HepG2 (cell line): ENCODE measurements at regions not wholly inside any gene's neighbourhood (a gene's known extent, or its start where the extent isn't known, plus 50 kb on each side); places are given as distances from the start of the nearest gene placed in this dataset.
"Not testable (repeated sequence)": the region's sequence is repeated elsewhere in the genome, so short reads cannot be mapped to it uniquely, and the experiment has no call there.

Experiments used
- ATAC-seq: fragments of 200-7000 bp; cut with Tn5 transposase; 3 replicates; pipeline ENCODE4 v1.9.1; 2020; ENCODE audit warnings: mild to moderate bottlenecking, moderate library complexity
- BruUV-seq: library from RNA; stranded (reverse); fragments of 400-500 nt; replicated peaks from 2 replicates; lab custom pipeline; 2021; lab: Mats Ljungman, UMichigan
- CTCF ChIA-PET: fragments of 300-600 bp; formaldehyde crosslinking; extraction: SDS; loops from one replicate; lab custom pipeline; 2021; ENCODE audit warnings: low total read pairs, inconsistent platforms, low intra/inter-chr PET ratio; lab: Yijun Ruan, JAX
- POLR2A ChIA-PET: fragments of 350-600 bp; sonication (Branson Sonifier 250); formaldehyde crosslinking; loops from one replicate; lab custom pipeline; 2020; ENCODE audit warnings: antibody characterized with exemption, inconsistent platforms; lab: Yijun Ruan, JAX
- DNase-seq: peaks from one replicate; pipeline ENCODE4 v3.0.0-alpha.2; 2015; ENCODE audit warnings: low spot score
- FAIRE-seq: peaks from 3 replicates; lab custom pipeline; 2011; peaks lifted over from hg19 to GRCh38; lab: Jason Lieb, UNC
- H2AFZ ChIP-seq: one replicate; pipeline ENCODE4 v1.6.1; 2011; ENCODE audit warnings: low read length, inconsistent platforms
- H3K27ac ChIP-seq: fragments of 300-600 bp; 3 replicates; pipeline ENCODE4 v1.8.0; 2011; ENCODE audit warnings: mixed run types, mild to moderate bottlenecking, mixed read lengths, low read length, inconsistent platforms; ENCODE audit not compliant: insufficient read depth; ENCODE audit errors: extremely low read length
- H3K27me3 ChIP-seq, 2 experiments: fragments of 200-600 bp in 1 of 2; 2 replicates in 1 of 2; 3 replicates in 1 of 2; pipeline versions ENCODE4 v1.6.0 to v1.8.0; 2011; ENCODE audit warnings: low read length in 2 of 2, mild to moderate bottlenecking in 2 of 2, moderate library complexity in 2 of 2, inconsistent platforms in 1 of 2; ENCODE audit not compliant: insufficient read depth in 2 of 2, control insufficient read depth in 1 of 2
- H3K36me3 ChIP-seq, 2 experiments: fragments of 200-600 bp in 1 of 2; replicated peaks in 1 of 2; 2 replicates in 1 of 2; 3 replicates in 1 of 2; pipeline versions ENCODE4 v1.5.1 to v1.8.0; 2011; ENCODE audit warnings: low read length in 2 of 2, inconsistent platforms in 1 of 2; ENCODE audit not compliant: insufficient read depth in 2 of 2, control insufficient read depth in 1 of 2
- H3K4me1 ChIP-seq: 2 replicates; pipeline ENCODE4 v1.5.1; 2012; ENCODE audit warnings: low read length, inconsistent platforms; ENCODE audit not compliant: insufficient read depth
- H3K4me2 ChIP-seq: 2 replicates; pipeline ENCODE4 v1.6.0; 2011; ENCODE audit warnings: low read depth, low read length, inconsistent platforms
- H3K4me3 ChIP-seq, 3 experiments: fragments of 200-600 bp in 1 of 3; sonication (generic), shearing (Covaris generic) in 1 of 3; replicated peaks in 1 of 3; 2 replicates each; pipeline ENCODE4 v1.5.1; 2011 to 2016; ENCODE audit warnings: low read length in 3 of 3, inconsistent platforms in 2 of 3, low read depth in 2 of 3, mild to moderate bottlenecking in 2 of 3, control low read depth in 1 of 3, mixed read lengths in 1 of 3; ENCODE audit not compliant: insufficient read depth in 1 of 3
- H3K79me2 ChIP-seq: one replicate; pipeline ENCODE4 v1.6.1; 2011; ENCODE audit warnings: low read length, inconsistent platforms; ENCODE audit not compliant: insufficient read depth
- H3K9ac ChIP-seq: 2 replicates; pipeline ENCODE4 v1.6.0; 2011; ENCODE audit warnings: mild to moderate bottlenecking, low read depth, low read length, inconsistent platforms; ENCODE audit not compliant: insufficient read depth
- H3K9me3 ChIP-seq: 2 replicates; pipeline ENCODE4 v1.5.1; 2012; ENCODE audit warnings: mild to moderate bottlenecking, low read length
- H4K20me1 ChIP-seq: 2 replicates; pipeline ENCODE4 v1.6.0; 2011; ENCODE audit warnings: inconsistent platforms, mild to moderate bottlenecking, low read length, moderate library complexity; ENCODE audit not compliant: insufficient read depth
- PRPF4 ChIP-seq: fragments of 200-400 bp; formaldehyde crosslinking; IDR thresholded peaks from 2 replicates; pipeline ENCODE4 v1.6.1; 2016; ENCODE audit warnings: low read length, low read depth; ENCODE audit not compliant: poor library complexity, severe bottlenecking
- ZFP36 ChIP-seq: fragments of 150-350 bp; IDR thresholded peaks from 2 replicates; pipeline ENCODE4 v1.6.1; 2018; ENCODE audit warnings: borderline replicate concordance, low read length, low read depth; ENCODE audit not compliant: partially characterized antibody
- WGBS: methylation state at CpG from one replicate; pipeline ENCODE4 v1.1.6; 2017; ENCODE audit warnings: low lambda C conversion rate; 5-methylcytosine and 5-hydroxymethylcytosine counted together
- in situ Hi-C: cut with HindIII; loops from 2 replicates; pipeline ENCODE4 v1.10.0; 2017; ENCODE audit warnings: low pct_unique_long_range_greater_than_20kb; ENCODE audit not compliant: extremely low pct_ligation_motif_present
- intact Hi-C: fragments of 100-400 bp; cut with micrococcal nuclease; formaldehyde crosslinking; loops from one replicate; pipeline ENCODE4 v1.10.0; 2022; ENCODE audit not compliant: unreplicated experiment

GRCh38 chr6:81023007-81023582 lies 729.4 kb downstream of the TENT5A start:
- ATAC-seq: no peak
- H3K27ac ChIP-seq: no peak overlapping the region
- ChIA-PET POLR2A (no interaction called here), CTCF (no interaction called here)
- intact Hi-C loops: no loop called here
- H2AFZ ChIP-seq: no peak overlapping the region
- H3K4me2 ChIP-seq: no peak overlapping the region
- FAIRE-seq: no peak
- in situ Hi-C loops: no loop called here
- peaks cover 78% of the 10 kb centered on the region for H3K9me3 ChIP-seq
- no peak for DNase-seq
- H3K9ac ChIP-seq: no peak overlapping the region
- no peaks in the 10 kb centered on the region for H3K4me1 ChIP-seq
- BruUV-seq: no TSS peak
- H3K36me3 ChIP-seq: no peaks in the 10 kb centered on the region
- H3K27me3 ChIP-seq: no peaks in the 10 kb centered on the region
- 0% methylated on average over 1 of the region's 1 CpG for WGBS
- H3K4me3 ChIP-seq: no peak overlapping the region
- no peaks in the 10 kb centered on the region for H3K79me2 ChIP-seq
- H4K20me1 ChIP-seq: no peaks in the 10 kb centered on the region
- TF ChIP-seq PRPF4 (no peak), ZFP36 (peak; percentile 64)

- in situ Hi-C loops, H3K27me3 ChIP-seq, H2AFZ ChIP-seq, intact Hi-C loops, POLR2A ChIA-PET, BruUV-seq, FAIRE-seq, H3K27ac ChIP-seq, ATAC-seq, H3K4me3 ChIP-seq, H4K20me1 ChIP-seq, H3K36me3 ChIP-seq, CTCF ChIA-PET, H3K79me2 ChIP-seq, H3K4me2 ChIP-seq, H3K4me1 ChIP-seq, DNase-seq, H3K9ac ChIP-seq: not testable (repeated sequence)
- peaks cover 46% of the 10 kb centered on the region for H3K9me3 ChIP-seq
- 42% methylated on average over 3 of the region's 6 CpGs for WGBS
Observed at GRCh38 chr6:81017586-81017985, 734.9 kb downstream of the TENT5A start.
